IPS-NIHi7 (cell line): ENCODE measurements at regions not wholly inside any gene's neighbourhood (a gene's known extent, or its start where the extent isn't known, plus 50 kb on each side); places are given as distances from the start of the nearest gene placed in this dataset.

Experiments
- DNase-seq: peaks from one replicate; pipeline ENCODE4 v3.0.0; 2012; ENCODE audit warnings: mixed read lengths; ENCODE audit errors: extremely low spot score

- peak; percentile 66 for DNase-seq
Observed at GRCh38 chr3:104460477-104461406, 906.0 kb upstream of the ALCAM start.

- DNase-seq: peak; percentile 15
Observed at GRCh38 chr3:104461431-104461830, 905.3 kb upstream of the ALCAM start.

- no peak for DNase-seq
Observed at GRCh38 chr3:104472221-104472620, 894.5 kb upstream of the ALCAM start.

GRCh38 chr3:104474011-104474410, 892.7 kb upstream of the ALCAM start:
- DNase-seq: no peak

GRCh38 chr3:104503022-104503421, 863.7 kb upstream of the ALCAM start:
- DNase-seq: no peak

GRCh38 chr3:104510131-104510849, 856.4 kb upstream of the ALCAM start:
- no peak for DNase-seq

DNA sequence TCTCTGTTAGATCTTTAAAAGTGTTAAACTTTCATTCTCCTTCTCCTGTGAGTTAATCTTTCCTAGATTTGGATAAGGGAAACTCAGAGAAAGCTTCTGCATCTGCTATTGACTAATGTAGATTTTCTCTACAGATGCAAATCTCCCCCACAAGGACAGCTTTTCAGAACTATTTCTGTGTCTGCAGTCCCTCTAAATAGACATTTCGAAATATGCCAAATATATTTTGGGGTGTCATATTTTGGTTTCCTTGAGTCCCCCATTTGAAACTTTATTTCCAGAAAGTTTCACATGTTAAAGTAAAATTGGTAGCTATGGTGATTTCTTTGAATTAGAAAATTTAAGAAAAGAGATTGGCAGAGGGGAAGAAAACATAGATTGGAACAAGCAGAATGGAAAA, 852.3 kb upstream of the ALCAM start:
- no peak for DNase-seq

- DNase-seq: no peak
Observed at GRCh38 chr3:104514776-104515175, 851.9 kb upstream of the ALCAM start.

DNA sequence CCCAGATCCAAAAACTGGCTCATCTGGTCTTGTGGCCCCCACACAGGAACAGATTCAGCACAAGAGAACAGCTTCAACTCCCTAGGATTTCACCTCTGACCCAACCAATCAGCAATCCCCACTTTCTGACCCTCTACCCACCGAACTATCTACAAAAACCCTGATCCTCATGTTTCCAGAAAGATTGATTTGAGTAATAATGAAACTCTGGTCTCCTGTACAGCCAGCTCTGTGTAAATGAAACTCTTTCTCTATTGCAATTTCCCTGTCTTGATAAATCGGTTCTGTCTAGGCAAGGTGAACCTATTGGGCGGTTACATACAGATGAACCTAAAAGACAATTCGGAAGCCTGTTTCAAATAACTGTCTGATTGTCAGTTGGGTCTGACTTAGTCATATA, 847.6 kb upstream of the ALCAM start:
- no peak for DNase-seq

DNA sequence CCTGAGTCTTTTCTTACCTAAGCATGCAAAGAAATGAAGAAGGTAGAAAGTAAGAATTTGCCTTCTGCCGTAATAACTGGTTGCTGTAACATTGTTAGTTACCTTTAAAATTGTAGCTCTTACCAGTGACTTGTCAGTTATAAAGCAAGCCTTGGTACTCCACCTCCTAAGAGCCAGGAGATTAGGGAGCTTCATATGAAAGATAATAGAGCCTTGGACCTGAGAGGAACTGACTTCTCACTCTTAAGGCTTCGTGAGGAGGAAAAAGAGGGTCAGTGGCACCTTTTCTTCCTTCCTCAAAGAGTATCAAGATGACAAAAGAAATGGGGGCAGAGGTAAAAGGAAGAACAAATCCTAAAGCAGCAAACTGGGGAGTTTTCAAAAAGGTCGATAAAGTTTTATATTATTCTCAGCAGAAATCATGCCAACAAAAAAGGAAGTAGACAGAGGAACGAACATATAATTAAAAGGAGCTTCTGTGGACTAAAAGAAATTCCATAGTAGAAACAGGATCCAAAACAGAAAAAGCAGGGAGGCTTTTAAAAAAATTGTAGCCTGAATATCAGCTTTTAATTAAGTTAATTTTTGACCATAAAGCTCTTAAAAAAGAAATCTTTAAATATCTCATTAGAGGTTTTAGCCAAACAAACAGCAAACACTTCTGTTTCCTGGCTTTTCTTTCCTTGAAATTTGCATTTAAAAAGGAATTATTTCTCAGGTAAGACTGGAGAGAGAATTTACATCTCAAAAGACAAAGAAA, 847.1 kb upstream of the ALCAM start:
- DNase-seq: peak; percentile 20

GRCh38 chr3:104520228-104520655, 846.5 kb upstream of the ALCAM start:
- DNase-seq: no peak

DNA sequence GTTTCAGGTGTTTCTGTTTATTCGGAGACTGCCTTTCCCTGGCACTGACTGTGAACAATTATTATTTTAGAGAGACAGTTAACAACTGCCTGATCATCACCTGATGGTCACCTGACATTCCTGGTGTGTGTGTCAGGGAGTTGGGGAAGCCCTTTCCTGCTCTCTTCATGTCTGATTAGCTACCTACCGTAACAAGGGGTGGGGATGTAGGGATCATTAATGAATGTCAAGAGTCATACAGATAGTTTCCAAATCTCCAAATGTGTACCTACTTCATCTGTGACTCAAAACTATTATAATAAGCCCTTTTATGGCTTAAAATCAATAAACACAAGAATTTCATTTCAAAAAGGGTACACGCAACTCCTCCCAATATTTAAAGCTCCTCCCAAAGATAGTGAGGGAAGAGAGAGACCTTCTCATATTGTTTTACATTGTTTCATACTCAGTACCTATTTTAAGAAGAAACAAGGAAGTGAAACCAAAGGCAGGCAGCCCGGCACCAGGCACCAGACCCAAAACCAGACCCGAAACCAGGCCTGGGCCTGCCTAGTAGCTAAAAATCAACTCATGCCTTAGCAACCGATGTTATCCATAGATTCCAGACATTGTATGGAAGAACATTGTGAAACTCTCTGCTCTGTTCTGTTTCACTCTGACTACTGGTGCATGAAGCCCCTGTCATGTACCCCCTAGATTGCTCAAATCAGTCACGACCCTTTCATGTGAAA, 844.9 kb upstream of the ALCAM start:
- no peak for DNase-seq

GRCh38 chr3:104523136-104523535, 843.6 kb upstream of the ALCAM start:
- DNase-seq: no peak

GRCh38 chr3:104526901-104527401, 839.8 kb upstream of the ALCAM start:
- no peak for DNase-seq

- DNase-seq: no peak
Observed at GRCh38 chr3:104530934-104531333, 835.8 kb upstream of the ALCAM start.

DNA sequence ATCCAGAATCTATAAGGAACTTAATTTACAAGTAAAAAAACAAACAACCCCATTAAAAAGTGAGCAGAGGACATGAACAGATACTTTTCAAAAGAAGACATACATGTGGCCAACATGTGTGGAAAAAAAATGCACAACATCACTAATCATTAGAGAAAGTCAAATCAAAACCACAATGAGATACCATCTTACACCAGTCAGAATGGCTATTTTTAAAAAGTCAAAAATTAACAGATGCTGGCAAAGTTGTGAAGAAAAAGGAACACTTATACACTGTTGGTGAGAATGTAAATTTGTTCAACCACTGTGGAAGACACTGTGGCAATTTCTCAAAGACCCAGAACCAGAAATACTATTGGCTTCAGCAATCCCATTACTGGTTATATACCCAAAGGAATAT, 830.0 kb upstream of the ALCAM start:
- no peak for DNase-seq

- DNase-seq: no peak
Observed at GRCh38 chr3:104537323-104537722, 829.4 kb upstream of the ALCAM start.

GRCh38 chr3:104546301-104546700, 820.4 kb upstream of the ALCAM start:
- DNase-seq: no peak

- peak; percentile 29 for DNase-seq
Observed at GRCh38 chr3:104547031-104547430, 819.7 kb upstream of the ALCAM start.

- no peak for DNase-seq
Observed at GRCh38 chr3:104548401-104548800, 818.3 kb upstream of the ALCAM start.

GRCh38 chr3:104549099-104549714, 817.5 kb upstream of the ALCAM start:
- no peak for DNase-seq
